GDM1 (cell line): ENCODE measurements at regions not wholly inside any gene's neighbourhood (a gene's known extent, or its start where the extent isn't known, plus 50 kb on each side); places are given as distances from the start of the nearest gene placed in this dataset.
A peak's percentile ranks its signal among the peaks of the same experiment; 100 is the strongest.
"Not testable (repeated sequence)": the region's sequence is repeated elsewhere in the genome, so short reads cannot be mapped to it uniquely, and the experiment has no call there.

Experiments used
- DNase-seq: peaks from one replicate; lab custom pipeline; 2025; lab: John Stamatoyannopoulos, UW

GRCh38 chr6:25181923-25182322 lies 97.3 kb upstream of the CARMIL1 start:
- DNase-seq = no peak

- DNase-seq = no peak
Observed at GRCh38 chr6:25186919-25187318, 92.3 kb upstream of the CARMIL1 start.

DNA sequence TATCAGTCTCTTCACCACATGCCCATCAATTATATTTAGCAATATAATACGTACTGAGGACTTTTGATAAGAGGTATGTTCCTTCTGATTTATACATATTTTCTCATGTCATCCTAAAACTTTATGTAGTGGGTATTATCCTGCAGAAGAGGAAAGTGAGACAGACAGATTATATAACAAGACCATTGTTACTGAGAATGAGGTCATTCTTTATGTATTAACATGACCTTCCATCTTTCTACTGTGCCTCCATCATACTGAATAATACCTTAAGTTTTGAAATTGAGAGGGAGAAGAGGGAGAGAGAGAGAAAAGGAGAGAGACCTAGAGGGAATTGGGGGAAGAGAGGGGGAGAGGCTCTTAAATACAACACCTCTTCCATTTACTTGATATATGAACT lies 90.9 kb upstream of the CARMIL1 start:
- DNase-seq = no peak

DNA sequence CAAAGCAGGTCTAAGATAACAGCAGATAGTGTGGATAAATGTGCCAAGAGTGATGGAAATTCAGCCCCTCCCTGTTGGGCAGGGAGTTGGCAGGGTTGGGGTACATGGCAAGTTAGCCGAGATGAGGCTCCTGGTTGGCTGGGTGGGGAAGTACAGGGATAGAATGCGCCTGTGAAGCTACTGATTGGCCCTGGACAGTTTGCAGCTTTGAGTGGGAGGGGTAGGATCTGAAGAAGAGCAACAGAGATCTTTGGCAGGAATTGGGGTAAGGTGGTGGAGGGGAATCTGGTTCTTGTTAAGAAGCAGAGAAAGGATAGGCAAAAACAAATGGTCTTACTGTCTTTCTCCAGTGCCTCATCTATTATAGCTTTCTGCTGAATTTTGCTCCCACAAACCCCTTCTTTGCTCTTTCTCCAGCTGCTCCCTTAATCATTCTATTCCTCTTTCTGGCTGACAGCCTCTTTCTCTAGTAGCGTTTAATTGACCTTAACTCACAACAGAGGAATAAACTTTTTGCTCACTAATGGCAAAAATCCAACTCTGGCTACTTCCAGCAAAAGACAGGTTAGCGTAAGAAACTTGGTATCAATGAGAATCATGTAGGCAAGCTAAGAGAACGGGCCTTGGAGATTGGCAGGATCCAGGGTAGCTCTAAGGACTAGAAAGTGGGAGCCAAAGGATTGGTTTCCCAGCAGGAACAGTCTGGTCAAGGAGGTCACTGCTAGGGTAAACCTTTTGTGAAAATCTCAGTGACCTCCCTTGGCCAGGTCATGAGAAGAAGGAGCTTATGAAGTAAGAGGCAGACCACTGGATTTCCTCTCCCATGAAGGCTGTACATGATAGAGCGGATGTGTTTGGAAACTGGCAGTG lies 86.3 kb upstream of the CARMIL1 start:
- no peak for DNase-seq

DNA sequence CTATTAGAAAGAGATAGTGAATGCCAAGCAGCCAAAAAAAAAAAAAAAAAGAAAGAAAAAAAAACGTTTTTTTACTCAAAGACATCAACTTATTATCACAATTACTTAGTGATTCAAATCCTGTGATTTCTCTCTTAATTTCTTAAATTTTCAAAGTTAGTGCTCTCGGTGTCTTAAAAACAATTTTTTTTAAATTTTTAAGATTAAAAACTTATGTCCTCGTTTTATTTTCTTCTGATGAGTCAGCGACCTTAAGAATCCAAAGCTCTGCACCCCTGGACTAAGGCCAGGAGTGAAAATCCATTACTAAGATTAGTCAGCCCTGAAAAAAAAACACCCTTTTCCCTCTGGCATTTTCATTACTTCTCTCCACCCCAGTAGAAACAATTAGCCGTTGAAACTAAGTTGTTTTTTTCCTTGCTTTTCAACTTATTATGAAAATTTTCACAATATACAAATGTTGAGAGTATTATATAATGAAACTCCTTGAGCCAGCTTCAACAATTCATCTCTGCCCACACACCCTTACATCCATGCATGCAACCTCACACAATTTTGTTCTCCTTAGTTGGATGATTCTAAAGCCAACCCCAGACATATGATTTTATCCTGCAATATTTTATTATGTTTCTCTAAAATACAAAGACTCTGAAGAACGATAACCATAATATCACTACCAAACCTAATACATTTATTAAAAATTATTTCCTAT lies 85.6 kb upstream of the CARMIL1 start:
- DNase-seq = no peak

GRCh38 chr6:25194172-25194678 lies 84.9 kb upstream of the CARMIL1 start:
- DNase-seq = no peak

- no peak for DNase-seq
Observed at GRCh38 chr6:25196464-25196863, 82.7 kb upstream of the CARMIL1 start.

- DNase-seq = no peak
Observed at GRCh38 chr6:25197111-25197510, 82.1 kb upstream of the CARMIL1 start.

- DNase-seq = no peak
Observed at GRCh38 chr6:25199544-25199943, 79.6 kb upstream of the CARMIL1 start.

- no peak for DNase-seq
Observed at GRCh38 chr6:25202504-25202903, 76.7 kb upstream of the CARMIL1 start.

DNA sequence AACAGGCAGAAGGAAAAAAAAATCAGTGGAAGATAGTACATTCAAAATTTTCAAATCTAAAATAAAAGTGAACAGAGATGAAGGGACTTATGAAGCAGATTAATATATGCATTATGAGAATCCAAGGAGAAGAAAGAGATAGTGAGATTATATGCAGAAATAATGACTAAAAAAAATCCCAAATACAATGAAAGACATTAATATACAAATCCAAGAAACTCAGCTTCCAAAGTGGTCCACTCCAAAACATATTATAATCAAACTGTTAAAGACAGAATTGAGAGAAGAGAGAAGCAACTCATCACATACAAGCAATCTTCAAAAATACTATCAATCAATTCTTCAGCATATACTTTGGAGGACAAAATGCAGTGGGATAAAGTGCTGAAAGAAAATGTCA lies 73.5 kb upstream of the CARMIL1 start:
- DNase-seq = no peak

GRCh38 chr6:25207453-25208155 lies 71.6 kb upstream of the CARMIL1 start:
- DNase-seq = not testable (repeated sequence)

- no peak for DNase-seq
Observed at GRCh38 chr6:25215881-25216280, 63.3 kb upstream of the CARMIL1 start.

DNA sequence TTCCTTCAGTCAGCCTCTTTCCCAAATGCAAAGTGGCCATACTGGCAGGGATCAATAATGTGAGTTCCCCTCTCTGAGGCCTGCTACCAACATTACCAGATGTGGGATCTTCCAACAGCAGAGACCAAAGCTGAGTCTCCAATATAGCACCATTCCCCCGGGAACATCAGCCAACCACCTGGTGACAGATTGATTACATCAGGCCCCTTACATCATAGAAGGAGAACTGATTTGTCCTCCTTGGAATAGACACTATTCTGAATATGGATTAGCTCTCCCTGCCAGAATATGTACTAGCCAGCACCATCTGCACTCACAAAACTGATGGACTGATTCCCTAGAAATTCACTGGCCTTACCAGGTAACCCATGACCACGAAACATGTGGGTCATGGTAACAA lies 61.9 kb upstream of the CARMIL1 start:
- no peak for DNase-seq

- no peak for DNase-seq
Observed at GRCh38 chr6:25217829-25218228, 61.3 kb upstream of the CARMIL1 start.

DNA sequence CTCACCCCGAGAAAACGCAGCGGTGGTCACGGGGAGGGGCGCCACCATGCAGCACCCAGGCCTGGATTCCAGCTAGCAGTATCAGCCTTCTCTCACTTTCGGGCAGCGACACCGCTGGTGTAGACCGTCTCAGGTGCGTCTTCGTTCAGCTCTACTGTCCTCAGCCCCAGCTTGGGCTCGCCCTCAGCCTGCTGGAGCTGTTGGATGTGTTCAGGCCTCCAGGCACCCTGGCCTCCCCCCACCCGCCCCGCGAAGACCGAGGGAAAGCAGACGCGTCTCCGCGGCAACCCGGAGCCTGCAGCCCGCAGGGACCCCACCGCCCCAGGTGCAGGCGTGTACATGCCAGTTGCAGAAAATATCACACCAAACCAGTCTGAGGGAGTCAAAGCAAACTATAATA lies 60.8 kb upstream of the CARMIL1 start:
- DNase-seq = no peak

GRCh38 chr6:25219216-25219916 lies 59.8 kb upstream of the CARMIL1 start:
- DNase-seq = no peak

GRCh38 chr6:25219917-25220278 lies 59.3 kb upstream of the CARMIL1 start:
- DNase-seq = no peak

DNA sequence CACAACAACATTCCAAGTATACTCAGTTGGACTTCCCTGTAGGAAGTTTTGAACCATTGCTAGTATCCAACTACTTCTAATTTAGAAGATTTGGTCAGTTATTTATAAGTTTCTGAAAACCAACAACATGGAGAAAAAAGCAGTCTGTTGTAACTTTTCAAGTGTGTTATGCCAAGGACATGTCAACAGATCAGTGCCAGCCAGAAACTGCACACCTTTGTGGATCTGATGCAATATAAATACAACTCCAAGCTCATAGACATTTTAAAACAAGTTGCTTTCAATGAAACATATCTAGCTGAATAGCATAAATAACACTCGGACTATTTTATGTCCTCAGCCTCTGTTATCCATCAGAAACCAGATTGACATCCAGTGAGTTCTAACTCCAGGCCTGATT lies 58.3 kb upstream of the CARMIL1 start:
- DNase-seq = no peak

GRCh38 chr6:25222006-25222678 lies 57.0 kb upstream of the CARMIL1 start:
- no peak for DNase-seq

DNA sequence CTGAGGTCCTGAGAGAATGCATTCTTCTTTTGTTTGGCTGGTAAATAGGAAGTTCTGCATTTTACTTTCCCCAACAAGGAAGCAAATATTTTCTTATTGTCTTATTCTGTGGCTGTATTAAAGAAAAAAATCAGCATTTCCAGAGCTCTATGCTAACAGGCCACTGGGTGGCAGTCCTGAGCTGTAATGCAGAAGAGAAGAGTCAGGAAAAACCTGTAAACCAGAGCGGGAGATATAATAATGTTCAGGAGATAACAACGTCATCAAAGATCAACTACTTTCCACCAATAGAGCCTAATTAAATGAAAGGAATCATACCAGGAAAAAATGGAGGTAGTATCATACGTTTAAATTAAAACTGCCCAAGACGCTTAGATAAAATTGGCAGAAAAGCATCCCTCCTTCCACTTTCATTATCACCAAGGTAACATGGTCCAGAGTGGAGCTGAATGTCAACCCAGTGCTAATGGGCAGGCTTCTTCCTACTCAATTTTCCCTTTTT lies 55.6 kb upstream of the CARMIL1 start:
- DNase-seq = peak; percentile 30
